ENCODE measurements at regions not wholly inside any gene's neighbourhood (a gene's known extent, or its start where the extent isn't known, plus 50 kb on each side); places are given as distances from the start of the nearest gene placed in this dataset.
A peak's percentile ranks its signal among the peaks of the same experiment; 100 is the strongest.

- DNase-seq (ENCODE audit: insufficient read length, low spot score) (no peak), FAIRE-seq (peak; percentile 94)
- no peak for TF ChIP-seq POLR2AphosphoS5 (IDR thresholded peaks at IDR 0.05; ENCODE audit: low read depth, low read length)
- TF ChIP-seq SPI1 (IDR thresholded peaks at IDR 0.05; ENCODE audit: low read depth, low read length): peak; percentile 96
- no peak for TF ChIP-seq TAF1 (IDR thresholded peaks at IDR 0.05; ENCODE audit: low read depth, low read length)
- TF ChIP-seq POU2F2 (IDR thresholded peaks at IDR 0.05; ENCODE audit: low read depth, low read length): peak; percentile 16; the same call in 1 of the 2 replicates
These were observed 224.7 kb upstream of the GJB5 start for GRCh38 chr1:34529935-34530859.

GRCh38 chr1:34532113-34532512, 222.7 kb upstream of the GJB5 start:
- no peak for TF ChIP-seq TAF1 (IDR thresholded peaks at IDR 0.05; ENCODE audit: low read depth, low read length)
- no peak for TF ChIP-seq PAX5 (IDR thresholded peaks at IDR 0.05; ENCODE audit: insufficient read depth, low read length, severe bottlenecking)
- TF ChIP-seq POU2F2 (IDR thresholded peaks at IDR 0.05; ENCODE audit: low read depth, low read length): no peak
- TF ChIP-seq POLR2AphosphoS5 (IDR thresholded peaks at IDR 0.05; ENCODE audit: low read depth, low read length): no peak
- TF ChIP-seq SPI1 (IDR thresholded peaks at IDR 0.05; ENCODE audit: low read depth, low read length): no peak
- no peak for TF ChIP-seq POLR2A (IDR thresholded peaks at IDR 0.05; ENCODE audit: low read depth, low read length)
- DNase-seq (ENCODE audit: insufficient read length, low spot score) (no peak), FAIRE-seq (peak; percentile 60)

- DNase-seq (ENCODE audit: insufficient read length, low spot score): no peak
- FAIRE-seq: no peak
- no peak for TF ChIP-seq PAX5 (IDR thresholded peaks at IDR 0.05; ENCODE audit: insufficient read depth, low read length, severe bottlenecking)
- TF ChIP-seq TAF1 (IDR thresholded peaks at IDR 0.05; ENCODE audit: low read depth, low read length): no peak
- TF ChIP-seq POLR2AphosphoS5 (IDR thresholded peaks at IDR 0.05; ENCODE audit: low read depth, low read length): no peak
- no peak for TF ChIP-seq SPI1 (IDR thresholded peaks at IDR 0.05; ENCODE audit: low read depth, low read length)
- no peak for TF ChIP-seq POLR2A (IDR thresholded peaks at IDR 0.05; ENCODE audit: low read depth, low read length)
- TF ChIP-seq POU2F2 (IDR thresholded peaks at IDR 0.05; ENCODE audit: low read depth, low read length): no peak
These were observed 216.4 kb upstream of the GJB5 start for GRCh38 chr1:34538481-34538880.

GRCh38 chr1:34547046-34547674, 207.7 kb upstream of the GJB5 start:
- FAIRE-seq (no peak), DNase-seq (ENCODE audit: insufficient read length, low spot score) (no peak)
- TF ChIP-seq PAX5 (IDR thresholded peaks at IDR 0.05; ENCODE audit: insufficient read depth, low read length, severe bottlenecking) (no peak), SPI1 (IDR thresholded peaks at IDR 0.05; ENCODE audit: low read depth, low read length) (no peak)

GRCh38 chr1:34549199-34549598, 205.6 kb upstream of the GJB5 start:
- no peak for TF ChIP-seq PAX5 (IDR thresholded peaks at IDR 0.05; ENCODE audit: insufficient read depth, low read length, severe bottlenecking)
- TF ChIP-seq POU2F2 (IDR thresholded peaks at IDR 0.05; ENCODE audit: low read depth, low read length): no peak
- no peak for TF ChIP-seq POLR2A (IDR thresholded peaks at IDR 0.05; ENCODE audit: low read depth, low read length)
- TF ChIP-seq POLR2AphosphoS5 (IDR thresholded peaks at IDR 0.05; ENCODE audit: low read depth, low read length): no peak
- no peak for TF ChIP-seq SPI1 (IDR thresholded peaks at IDR 0.05; ENCODE audit: low read depth, low read length)
- no peak for TF ChIP-seq TAF1 (IDR thresholded peaks at IDR 0.05; ENCODE audit: low read depth, low read length)
- FAIRE-seq: no peak
- no peak for DNase-seq (ENCODE audit: insufficient read length, low spot score)

GRCh38 chr1:34578306-34578705, 176.5 kb upstream of the GJB5 start:
- DNase-seq (ENCODE audit: insufficient read length, low spot score) (no peak), FAIRE-seq (no peak)
- no peak for TF ChIP-seq SPI1 (IDR thresholded peaks at IDR 0.05; ENCODE audit: low read depth, low read length)
- TF ChIP-seq TAF1 (IDR thresholded peaks at IDR 0.05; ENCODE audit: low read depth, low read length): no peak
- TF ChIP-seq POLR2AphosphoS5 (IDR thresholded peaks at IDR 0.05; ENCODE audit: low read depth, low read length): no peak
- TF ChIP-seq POU2F2 (IDR thresholded peaks at IDR 0.05; ENCODE audit: low read depth, low read length): no peak
- TF ChIP-seq PAX5 (IDR thresholded peaks at IDR 0.05; ENCODE audit: insufficient read depth, low read length, severe bottlenecking): no peak
- TF ChIP-seq POLR2A (IDR thresholded peaks at IDR 0.05; ENCODE audit: low read depth, low read length): no peak

GRCh38 chr1:34582356-34582755, 172.5 kb upstream of the GJB5 start:
- FAIRE-seq: no peak
- TF ChIP-seq POLR2AphosphoS5 (IDR thresholded peaks at IDR 0.05; ENCODE audit: low read depth, low read length): no peak
- DNase-seq (ENCODE audit: insufficient read length, low spot score): no peak

- DNase-seq (ENCODE audit: insufficient read length, low spot score) (no peak), FAIRE-seq (no peak)
- TF ChIP-seq POLR2AphosphoS5 (IDR thresholded peaks at IDR 0.05; ENCODE audit: low read depth, low read length) (no peak), PAX5 (IDR thresholded peaks at IDR 0.05; ENCODE audit: insufficient read depth, low read length, severe bottlenecking) (no peak), POU2F2 (IDR thresholded peaks at IDR 0.05; ENCODE audit: low read depth, low read length) (no peak), SPI1 (IDR thresholded peaks at IDR 0.05; ENCODE audit: low read depth, low read length) (no peak), POLR2A (IDR thresholded peaks at IDR 0.05; ENCODE audit: low read depth, low read length) (no peak), TAF1 (IDR thresholded peaks at IDR 0.05; ENCODE audit: low read depth, low read length) (no peak)
These were observed 167.1 kb upstream of the GJB5 start for GRCh38 chr1:34587761-34588160.

- DNase-seq (ENCODE audit: insufficient read length, low spot score) (no peak), FAIRE-seq (no peak)
- TF ChIP-seq POLR2AphosphoS5 (IDR thresholded peaks at IDR 0.05; ENCODE audit: low read depth, low read length): no peak
- no peak for TF ChIP-seq TAF1 (IDR thresholded peaks at IDR 0.05; ENCODE audit: low read depth, low read length)
- no peak for TF ChIP-seq POLR2A (IDR thresholded peaks at IDR 0.05; ENCODE audit: low read depth, low read length)
- TF ChIP-seq PAX5 (IDR thresholded peaks at IDR 0.05; ENCODE audit: insufficient read depth, low read length, severe bottlenecking): no peak
- no peak for TF ChIP-seq POU2F2 (IDR thresholded peaks at IDR 0.05; ENCODE audit: low read depth, low read length)
- TF ChIP-seq SPI1 (IDR thresholded peaks at IDR 0.05; ENCODE audit: low read depth, low read length): no peak
These were observed 164.6 kb upstream of the GJB5 start for GRCh38 chr1:34590211-34590623.

Measured in GM12891 (cell line).